Parathyroid adenoma (tissue), 2 donors: ENCODE measurements at regions not wholly inside any gene's neighbourhood (a gene's known extent, or its start where the extent isn't known, plus 50 kb on each side); places are given as distances from the start of the nearest gene placed in this dataset.
A peak's percentile ranks its signal among the peaks of the same experiment; 100 is the strongest.

Experiments used
- H2AFZ ChIP-seq: fragments of 300-600 bp; sonication (generic); one replicate; pipeline ENCODE4 v1.7.0; 2017; ENCODE audit warnings: antibody characterized with exemption, mild to moderate bottlenecking
- H3K27ac ChIP-seq: fragments of 300-600 bp; sonication (generic); one replicate; pipeline ENCODE4 v1.7.0; 2017
- H3K27me3 ChIP-seq: fragments of 300-600 bp; sonication (generic); one replicate; pipeline ENCODE4 v1.7.0; 2017; ENCODE audit warnings: low read length; ENCODE audit not compliant: control insufficient read depth, insufficient read depth
- H3K36me3 ChIP-seq: fragments of 300-600 bp; sonication (generic); one replicate; pipeline ENCODE4 v1.7.0; 2017; ENCODE audit warnings: low read length; ENCODE audit not compliant: control insufficient read depth, insufficient read depth
- H3K4me1 ChIP-seq: fragments of 300-600 bp; sonication (generic); one replicate; pipeline ENCODE4 v1.7.0; 2017; ENCODE audit warnings: control low read depth
- H3K4me2 ChIP-seq: fragments of 300-600 bp; sonication (generic); one replicate; pipeline ENCODE4 v1.7.0; 2017; ENCODE audit warnings: low read length
- H3K4me3 ChIP-seq: fragments of 300-600 bp; sonication (generic); one replicate; pipeline ENCODE4 v1.7.0; 2017; ENCODE audit warnings: low read depth, low read length
- H3K79me2 ChIP-seq: fragments of 300-600 bp; sonication (generic); one replicate; pipeline ENCODE4 v1.7.0; 2017; ENCODE audit warnings: control low read depth
- H3K9ac ChIP-seq: fragments of 300-600 bp; sonication (generic); one replicate; pipeline ENCODE4 v1.7.0; 2017; ENCODE audit warnings: mild to moderate bottlenecking
- H3K9me3 ChIP-seq: fragments of 300-600 bp; sonication (generic); one replicate; pipeline ENCODE4 v1.7.0; 2017; ENCODE audit warnings: low read length; ENCODE audit not compliant: control insufficient read depth
- TF ChIP-seq, protein P1 (sequence below): fragments of 300-600 bp; sonication (generic); IDR thresholded peaks from one replicate; pipeline ENCODE4 v1.7.0; 2017; ENCODE audit warnings: antibody characterized with exemption, mild to moderate bottlenecking
- donor health status: primary hyperparathyroidism.

DNA sequence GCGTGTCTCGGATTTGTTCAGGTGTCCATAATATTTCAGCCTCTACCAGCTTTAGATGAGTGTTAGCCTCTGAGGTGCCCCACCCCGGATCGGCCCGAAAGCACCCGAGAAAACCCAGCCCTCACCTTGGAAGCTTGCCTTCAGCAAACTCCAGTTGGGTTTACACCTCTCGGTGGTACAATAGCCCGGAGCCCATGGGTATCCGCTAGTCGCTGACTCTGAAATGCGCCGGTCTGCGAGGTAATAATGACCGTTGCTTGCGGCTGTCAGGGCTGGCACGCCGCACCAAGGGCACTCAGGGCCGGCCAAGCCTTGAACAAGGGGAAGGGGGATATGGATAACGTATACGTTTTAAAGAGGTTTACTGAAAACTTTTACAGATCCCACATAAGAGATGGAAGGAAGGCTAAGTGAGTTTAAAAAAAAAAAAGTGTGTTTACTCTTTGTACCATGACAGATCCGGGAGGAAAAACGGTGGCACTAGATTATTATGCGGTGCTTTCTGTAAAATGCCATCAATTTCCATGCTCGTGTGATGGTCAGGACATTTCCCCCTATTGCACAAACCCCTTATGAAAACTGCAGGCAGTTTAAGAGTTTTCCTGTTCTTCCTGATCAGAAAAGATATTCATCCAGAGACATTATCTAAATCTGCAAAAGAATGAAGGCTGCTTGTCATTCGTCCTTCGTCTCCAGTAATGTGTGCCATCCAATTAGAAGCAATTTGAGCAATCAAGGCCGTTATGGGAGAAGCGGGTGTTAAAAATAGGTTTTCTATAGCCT lies 124.2 kb downstream of the TMEM161B start:
- Histone ChIP-seq H3K36me3 (no peaks in the 10 kb centered on the region), H3K4me2 (no peak overlapping the region), H3K4me1 (peaks cover 11% of the 10 kb centered on the region), H3K9ac (no peak overlapping the region), H3K79me2 (no peaks in the 10 kb centered on the region), H3K9me3 (no peaks in the 10 kb centered on the region), H3K27ac (no peak overlapping the region), H3K27me3 (peaks cover 12% of the 10 kb centered on the region), H2AFZ (no peak overlapping the region), H3K4me3 (no peak overlapping the region)
- TF ChIP-seq, protein P1, sequence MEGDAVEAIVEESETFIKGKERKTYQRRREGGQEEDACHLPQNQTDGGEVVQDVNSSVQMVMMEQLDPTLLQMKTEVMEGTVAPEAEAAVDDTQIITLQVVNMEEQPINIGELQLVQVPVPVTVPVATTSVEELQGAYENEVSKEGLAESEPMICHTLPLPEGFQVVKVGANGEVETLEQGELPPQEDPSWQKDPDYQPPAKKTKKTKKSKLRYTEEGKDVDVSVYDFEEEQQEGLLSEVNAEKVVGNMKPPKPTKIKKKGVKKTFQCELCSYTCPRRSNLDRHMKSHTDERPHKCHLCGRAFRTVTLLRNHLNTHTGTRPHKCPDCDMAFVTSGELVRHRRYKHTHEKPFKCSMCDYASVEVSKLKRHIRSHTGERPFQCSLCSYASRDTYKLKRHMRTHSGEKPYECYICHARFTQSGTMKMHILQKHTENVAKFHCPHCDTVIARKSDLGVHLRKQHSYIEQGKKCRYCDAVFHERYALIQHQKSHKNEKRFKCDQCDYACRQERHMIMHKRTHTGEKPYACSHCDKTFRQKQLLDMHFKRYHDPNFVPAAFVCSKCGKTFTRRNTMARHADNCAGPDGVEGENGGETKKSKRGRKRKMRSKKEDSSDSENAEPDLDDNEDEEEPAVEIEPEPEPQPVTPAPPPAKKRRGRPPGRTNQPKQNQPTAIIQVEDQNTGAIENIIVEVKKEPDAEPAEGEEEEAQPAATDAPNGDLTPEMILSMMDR: no peak

DNA sequence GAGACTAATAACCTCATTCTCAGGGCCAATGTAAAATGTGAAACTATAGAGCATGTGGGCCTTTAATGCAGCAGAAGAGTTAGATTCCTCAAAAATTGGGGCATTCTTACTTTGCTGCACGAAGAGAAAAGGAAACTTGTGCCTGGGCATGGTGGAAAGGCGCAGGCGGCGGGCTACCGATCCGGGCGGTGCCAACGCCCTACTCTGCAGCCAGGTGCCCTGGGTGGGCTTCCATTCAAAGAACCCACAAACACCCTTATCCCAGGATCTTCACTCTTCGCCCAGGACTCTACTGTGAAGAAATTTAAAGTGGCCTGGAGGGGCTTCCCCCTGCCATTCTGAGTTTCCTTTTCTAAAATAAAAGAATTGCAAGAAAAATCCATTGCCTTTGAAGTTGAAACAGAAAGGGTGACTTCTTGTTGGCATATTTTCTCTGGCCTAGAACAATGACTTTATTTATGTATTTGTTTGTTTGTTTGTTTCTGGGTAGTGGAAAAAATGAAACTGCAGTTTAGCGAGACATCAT lies 124.9 kb downstream of the TMEM161B start:
- Histone ChIP-seq H3K79me2 (no peaks in the 10 kb centered on the region), H3K27ac (no peak overlapping the region), H3K4me3 (no peak overlapping the region), H3K4me2 (no peak overlapping the region), H3K27me3 (peaks cover 12% of the 10 kb centered on the region), H3K9me3 (no peaks in the 10 kb centered on the region), H3K4me1 (peaks cover 11% of the 10 kb centered on the region), H2AFZ (no peak overlapping the region), H3K36me3 (no peaks in the 10 kb centered on the region), H3K9ac (no peak overlapping the region)
- TF ChIP-seq, protein P1: no peak

DNA sequence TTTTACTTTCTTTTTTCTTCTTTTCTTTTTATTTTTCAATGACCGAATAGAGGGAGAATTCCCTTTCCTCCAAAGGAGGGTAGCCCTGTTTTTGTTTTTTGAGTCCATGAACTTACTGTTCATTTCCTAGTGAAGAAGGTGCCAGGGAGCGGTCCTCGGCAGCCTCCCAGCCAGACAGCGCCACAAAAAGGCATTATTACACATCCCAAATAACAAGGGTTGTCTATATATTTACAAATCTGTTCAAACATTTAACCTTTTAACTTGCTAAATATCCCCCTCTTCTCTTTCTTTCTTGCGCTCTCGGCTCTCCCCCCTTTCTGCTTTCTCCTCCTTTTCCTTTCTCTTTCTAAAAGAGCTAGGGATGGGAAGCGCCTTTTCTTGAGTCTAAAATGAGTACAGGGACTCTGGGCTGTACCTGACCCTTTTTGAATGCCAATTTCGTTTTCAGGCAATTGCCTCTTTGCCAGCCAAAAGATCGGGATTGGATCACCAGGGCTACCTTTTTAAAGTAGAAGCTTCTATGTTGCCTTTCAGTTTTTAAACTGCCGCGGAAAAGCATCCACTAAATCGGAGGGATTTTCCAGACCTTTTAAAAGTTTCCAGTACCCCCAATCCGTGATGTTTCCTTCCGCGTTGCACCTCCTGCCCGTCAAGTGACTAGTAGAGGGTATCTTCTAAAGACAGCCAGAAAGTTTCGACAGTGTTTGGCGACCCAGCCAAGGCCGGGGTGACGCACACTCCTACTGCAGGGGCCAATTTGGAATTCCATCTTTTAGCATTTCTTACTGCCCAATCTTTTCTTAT lies 125.6 kb downstream of the TMEM161B start:
- no peaks in the 10 kb centered on the region for H3K36me3 ChIP-seq
- peak overlapping the region; percentile 25 for H3K4me2 ChIP-seq
- peaks cover 11% of the 10 kb centered on the region for H3K4me1 ChIP-seq
- peak overlapping the region; percentile 41 for H2AFZ ChIP-seq
- peaks cover 12% of the 10 kb centered on the region for H3K27me3 ChIP-seq
- TF ChIP-seq, protein P1: no peak
- no peak overlapping the region for H3K9ac ChIP-seq
- H3K9me3 ChIP-seq: no peaks in the 10 kb centered on the region
- no peak overlapping the region for H3K27ac ChIP-seq
- no peak overlapping the region for H3K4me3 ChIP-seq
- H3K79me2 ChIP-seq: no peaks in the 10 kb centered on the region

DNA sequence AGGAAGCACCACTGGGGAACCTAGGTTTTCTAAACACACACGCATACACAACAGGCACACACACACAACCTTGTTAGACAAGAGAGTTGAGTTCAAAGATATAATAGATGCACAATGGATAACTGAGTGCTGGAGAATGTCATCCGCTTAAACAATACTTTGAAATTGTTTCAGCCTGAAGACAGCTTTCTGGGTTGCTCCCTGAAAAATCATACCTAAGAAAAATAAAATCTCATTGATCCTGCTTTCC lies 126.1 kb downstream of the TMEM161B start:
- Histone ChIP-seq H3K4me3 (no peak overlapping the region), H3K27ac (no peak overlapping the region), H3K4me1 (peaks cover 11% of the 10 kb centered on the region), H2AFZ (peak overlapping the region; percentile 57), H3K36me3 (no peaks in the 10 kb centered on the region), H3K9ac (no peak overlapping the region), H3K4me2 (no peak overlapping the region), H3K27me3 (peaks cover 15% of the 10 kb centered on the region), H3K79me2 (no peaks in the 10 kb centered on the region), H3K9me3 (no peaks in the 10 kb centered on the region)
- TF ChIP-seq, protein P1: no peak
